HUES6 (cell line): ENCODE measurements at regions not wholly inside any gene's neighbourhood (a gene's known extent, or its start where the extent isn't known, plus 50 kb on each side); places are given as distances from the start of the nearest gene placed in this dataset.

Source experiments
- H3K27ac ChIP-seq: 2 replicates; pipeline ENCODE4 v1.7.0; 2013; ENCODE audit warnings: low read depth, mild to moderate bottlenecking, low read length, inconsistent platforms
- H3K27me3 ChIP-seq: 2 replicates; pipeline ENCODE4 v1.6.1; 2013; ENCODE audit warnings: low read length; ENCODE audit not compliant: control insufficient read depth, insufficient read depth
- H3K36me3 ChIP-seq: 2 replicates; pipeline ENCODE4 v1.6.1; 2013; ENCODE audit warnings: low read length; ENCODE audit not compliant: control insufficient read depth, insufficient read depth
- H3K4me1 ChIP-seq: 2 replicates; pipeline ENCODE4 v1.6.1; 2013; ENCODE audit warnings: low read length; ENCODE audit not compliant: control insufficient read depth, insufficient read depth
- H3K4me3 ChIP-seq: 2 replicates; pipeline ENCODE4 v1.5.1; 2013; ENCODE audit warnings: low read depth, low read length
- H3K9ac ChIP-seq: one replicate; pipeline ENCODE4 v1.6.1; 2013; ENCODE audit warnings: mild to moderate bottlenecking, low read length
- H3K9me3 ChIP-seq: 2 replicates; pipeline ENCODE4 v1.6.1; 2013; ENCODE audit warnings: low read depth, low read length; ENCODE audit not compliant: control insufficient read depth, insufficient read depth

- Histone ChIP-seq H3K36me3 (no peaks in the 10 kb centered on the region), H3K9me3 (no peaks in the 10 kb centered on the region), H3K9ac (no peak overlapping the region), H3K4me3 (no peak overlapping the region), H3K4me1 (peaks cover 21% of the 10 kb centered on the region), H3K27ac (no peak overlapping the region), H3K27me3 (no peaks in the 10 kb centered on the region)
These were observed 855.9 kb upstream of the PHF14 start for GRCh38 chr7:10117815-10118214.

GRCh38 chr7:10120936-10121335 lies 852.7 kb upstream of the PHF14 start:
- Histone ChIP-seq H3K4me3 (no peak overlapping the region), H3K36me3 (no peaks in the 10 kb centered on the region), H3K4me1 (peaks cover 23% of the 10 kb centered on the region), H3K9me3 (no peaks in the 10 kb centered on the region), H3K27me3 (no peaks in the 10 kb centered on the region), H3K27ac (no peak overlapping the region), H3K9ac (no peak overlapping the region)

GRCh38 chr7:10121631-10122030 lies 852.0 kb upstream of the PHF14 start:
- Histone ChIP-seq H3K9ac (no peak overlapping the region), H3K27ac (no peak overlapping the region), H3K4me1 (peaks cover 23% of the 10 kb centered on the region), H3K27me3 (no peaks in the 10 kb centered on the region), H3K36me3 (no peaks in the 10 kb centered on the region), H3K4me3 (no peak overlapping the region), H3K9me3 (no peaks in the 10 kb centered on the region)

- Histone ChIP-seq H3K27me3 (no peaks in the 10 kb centered on the region), H3K4me3 (no peak overlapping the region)
These were observed 851.0 kb upstream of the PHF14 start for GRCh38 chr7:10122551-10123100.

GRCh38 chr7:10128748-10129147 lies 844.9 kb upstream of the PHF14 start:
- no peaks in the 10 kb centered on the region for H3K27me3 ChIP-seq
- H3K27ac ChIP-seq, result no peak overlapping the region
- no peak overlapping the region for H3K9ac ChIP-seq
- H3K36me3 ChIP-seq, result no peaks in the 10 kb centered on the region
- no peak overlapping the region for H3K4me3 ChIP-seq
- H3K9me3 ChIP-seq, result no peaks in the 10 kb centered on the region
- H3K4me1 ChIP-seq, result no peaks in the 10 kb centered on the region

More at GRCh38 chr7:10122551-10123100, 851.0 kb upstream of the PHF14 start:
- Histone ChIP-seq H3K9me3 (no peaks in the 10 kb centered on the region), H3K27ac (no peak overlapping the region), H3K4me1 (peaks cover 23% of the 10 kb centered on the region), H3K36me3 (no peaks in the 10 kb centered on the region), H3K9ac (no peak overlapping the region)

GRCh38 chr7:10138087-10138854 lies 835.4 kb upstream of the PHF14 start:
- Histone ChIP-seq H3K36me3 (no peaks in the 10 kb centered on the region), H3K27me3 (no peaks in the 10 kb centered on the region), H3K9ac (no peak overlapping the region), H3K4me3 (no peak overlapping the region), H3K9me3 (no peaks in the 10 kb centered on the region), H3K27ac (no peak overlapping the region), H3K4me1 (no peaks in the 10 kb centered on the region)

- H3K36me3 ChIP-seq, result no peaks in the 10 kb centered on the region
- H3K27ac ChIP-seq, result no peak overlapping the region
- no peak overlapping the region for H3K9ac ChIP-seq
- H3K9me3 ChIP-seq, result no peaks in the 10 kb centered on the region
- H3K4me3 ChIP-seq, result no peak overlapping the region
- no peaks in the 10 kb centered on the region for H3K27me3 ChIP-seq
- H3K4me1 ChIP-seq, result no peaks in the 10 kb centered on the region
These were observed 827.4 kb upstream of the PHF14 start for GRCh38 chr7:10146271-10146670.

GRCh38 chr7:10156972-10157371 lies 816.7 kb upstream of the PHF14 start:
- Histone ChIP-seq H3K9ac (no peak overlapping the region), H3K4me3 (no peak overlapping the region), H3K36me3 (no peaks in the 10 kb centered on the region), H3K4me1 (no peaks in the 10 kb centered on the region), H3K9me3 (no peaks in the 10 kb centered on the region), H3K27ac (no peak overlapping the region), H3K27me3 (no peaks in the 10 kb centered on the region)

GRCh38 chr7:10181996-10182395 lies 791.7 kb upstream of the PHF14 start:
- Histone ChIP-seq H3K4me3 (no peak overlapping the region), H3K36me3 (no peaks in the 10 kb centered on the region), H3K9me3 (no peaks in the 10 kb centered on the region), H3K4me1 (no peaks in the 10 kb centered on the region), H3K9ac (no peak overlapping the region), H3K27ac (no peak overlapping the region), H3K27me3 (no peaks in the 10 kb centered on the region)

GRCh38 chr7:10192074-10192473 lies 781.6 kb upstream of the PHF14 start:
- H3K27ac ChIP-seq, result no peak overlapping the region
- H3K4me1 ChIP-seq, result no peaks in the 10 kb centered on the region
- H3K27me3 ChIP-seq, result no peaks in the 10 kb centered on the region
- H3K36me3 ChIP-seq, result no peaks in the 10 kb centered on the region
- no peak overlapping the region for H3K4me3 ChIP-seq
- no peaks in the 10 kb centered on the region for H3K9me3 ChIP-seq
- H3K9ac ChIP-seq, result no peak overlapping the region

- Histone ChIP-seq H3K9ac (no peak overlapping the region), H3K27me3 (no peaks in the 10 kb centered on the region), H3K9me3 (no peaks in the 10 kb centered on the region), H3K27ac (no peak overlapping the region), H3K4me3 (no peak overlapping the region), H3K4me1 (no peaks in the 10 kb centered on the region), H3K36me3 (no peaks in the 10 kb centered on the region)
These were observed 768.0 kb upstream of the PHF14 start for GRCh38 chr7:10205696-10206095.
